ENCODE measurements at regions not wholly inside any gene's neighbourhood (a gene's known extent, or its start where the extent isn't known, plus 50 kb on each side); places are given as distances from the start of the nearest gene placed in this dataset.
A peak's percentile ranks its signal among the peaks of the same experiment; 100 is the strongest.
"Not testable (repeated sequence)": the region's sequence is repeated elsewhere in the genome, so short reads cannot be mapped to it uniquely, and the experiment has no call there.

DNA sequence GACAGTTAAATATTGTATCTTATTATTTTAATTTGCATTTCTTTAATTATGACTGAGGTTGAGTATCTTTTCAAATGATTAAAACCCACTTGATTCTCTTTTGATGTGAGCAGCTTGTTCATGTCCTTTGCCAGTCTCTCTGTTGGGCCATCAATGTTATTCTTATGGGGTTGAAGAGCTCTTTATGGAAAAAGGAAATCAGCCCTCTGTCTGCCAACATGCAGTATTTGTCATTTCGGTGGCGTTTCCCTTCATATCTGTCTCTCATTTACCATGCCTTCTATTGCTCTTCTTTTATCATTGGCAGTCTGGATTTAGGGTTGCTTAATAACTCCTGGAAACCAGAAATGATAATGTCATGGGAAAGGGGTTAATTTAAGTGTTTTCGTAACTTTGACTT lies 340.7 kb upstream of the DNAJC19 start:
- peak; percentile 47 for DNase-seq (ENCODE audit: low spot score)

DNA sequence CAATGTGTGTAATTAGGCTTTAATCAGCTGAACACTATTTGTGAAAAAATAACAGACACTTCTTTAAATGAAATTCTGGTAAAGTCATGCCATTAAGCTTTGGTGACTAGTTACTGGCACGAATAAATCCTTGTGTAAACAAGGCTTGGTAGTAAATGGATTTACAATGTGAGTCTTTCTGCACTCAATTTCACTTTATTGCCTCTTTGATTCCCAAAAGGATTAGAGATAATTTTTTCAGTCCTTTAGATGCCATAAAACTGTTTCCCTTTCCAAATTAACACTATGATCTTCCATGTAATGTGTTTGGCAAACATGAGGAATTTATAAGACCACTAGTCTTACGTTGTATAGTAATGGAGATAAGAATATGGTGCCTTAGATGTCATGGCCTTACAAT lies 339.5 kb upstream of the DNAJC19 start:
- DNase-seq (ENCODE audit: low spot score): peak; percentile 25

DNA sequence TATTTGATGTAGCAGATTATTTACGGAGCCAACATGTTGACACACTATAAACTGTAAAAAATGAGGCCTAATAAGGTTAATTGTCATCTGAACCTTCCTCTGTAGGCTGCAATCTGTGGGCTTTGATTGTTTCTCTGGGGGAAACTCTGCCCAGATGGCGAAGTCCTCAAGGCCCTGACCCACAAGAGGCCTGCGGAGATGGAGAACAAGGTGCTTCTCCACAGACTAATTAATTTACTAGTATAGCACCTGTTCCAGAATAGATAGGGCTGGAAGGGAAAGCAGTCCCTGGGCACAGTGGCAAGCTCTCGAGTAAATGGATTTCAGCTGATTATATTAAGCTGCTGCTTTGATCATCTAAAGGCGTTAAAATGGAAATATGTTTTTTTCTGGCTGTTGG lies 338.8 kb upstream of the DNAJC19 start:
- peak; percentile 24 for DNase-seq (ENCODE audit: low spot score)

DNA sequence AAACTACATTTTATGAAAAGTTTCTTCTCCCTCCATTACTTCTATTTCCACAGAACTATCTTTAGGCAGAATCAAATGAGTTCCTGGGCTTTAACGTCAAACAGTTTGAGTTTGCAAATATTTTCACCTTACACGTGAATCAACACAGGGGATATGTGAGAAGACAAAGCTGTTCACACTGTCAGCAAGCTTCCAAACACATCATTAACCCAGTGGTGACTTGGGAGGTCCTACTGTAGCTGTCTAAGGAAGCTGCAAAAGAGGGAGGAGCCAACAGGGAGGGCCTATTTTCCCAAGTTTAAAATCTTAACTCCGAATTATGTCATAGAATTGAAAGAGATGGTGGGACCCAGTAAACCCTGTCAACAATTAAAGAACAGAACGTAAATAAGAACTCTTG lies 337.8 kb upstream of the DNAJC19 start:
- peak; percentile 35 for DNase-seq (ENCODE audit: low spot score)

DNA sequence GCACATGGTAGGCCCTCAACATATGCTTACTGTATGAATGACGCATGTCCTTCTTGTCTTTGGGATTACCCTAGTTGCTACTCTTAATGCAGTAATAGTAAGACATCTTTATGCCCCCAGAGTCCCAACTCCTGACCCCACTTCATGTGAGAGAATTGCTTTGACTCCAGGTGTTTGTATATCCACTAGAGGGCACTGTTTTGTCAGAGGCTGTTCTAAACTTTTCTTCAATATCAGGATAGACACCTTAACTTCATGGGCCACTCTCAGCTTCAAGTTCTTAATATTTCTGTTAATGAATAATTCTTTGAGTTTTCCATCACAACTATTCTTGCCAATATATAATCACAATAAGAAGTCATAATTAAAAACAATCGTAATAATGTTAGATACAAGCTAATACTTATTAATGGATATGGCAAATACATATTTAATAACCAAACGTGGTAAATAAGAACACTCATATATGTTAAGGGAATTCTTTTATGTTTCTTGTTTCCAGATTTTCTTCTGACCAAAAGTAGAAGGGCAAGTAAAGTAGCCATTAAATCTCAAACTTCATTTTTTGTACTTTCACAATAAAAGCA lies 337.2 kb upstream of the DNAJC19 start:
- DNase-seq (ENCODE audit: low spot score): peak; percentile 81

DNA sequence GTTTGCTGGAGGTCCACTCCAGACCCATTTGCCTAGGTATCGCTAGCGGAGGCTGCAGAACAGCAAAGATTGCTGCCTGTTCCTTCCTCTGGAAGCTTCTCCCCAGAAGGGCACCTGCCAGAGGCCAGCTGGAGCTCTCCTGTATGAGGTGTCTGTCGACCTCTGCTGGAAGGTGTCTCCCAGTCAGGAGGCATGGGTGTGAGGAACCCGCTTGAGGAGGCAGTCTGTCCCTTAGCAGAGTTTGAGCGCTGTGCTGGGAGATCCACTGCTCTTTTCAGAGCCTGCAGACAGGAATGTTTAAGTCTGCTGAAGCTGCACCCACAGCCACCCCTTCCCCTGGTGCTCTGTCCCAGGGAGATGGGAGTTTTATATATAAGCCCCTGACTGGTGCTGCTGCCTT lies 335.0 kb upstream of the DNAJC19 start:
- not testable (repeated sequence) for DNase-seq (ENCODE audit: low spot score)

DNA sequence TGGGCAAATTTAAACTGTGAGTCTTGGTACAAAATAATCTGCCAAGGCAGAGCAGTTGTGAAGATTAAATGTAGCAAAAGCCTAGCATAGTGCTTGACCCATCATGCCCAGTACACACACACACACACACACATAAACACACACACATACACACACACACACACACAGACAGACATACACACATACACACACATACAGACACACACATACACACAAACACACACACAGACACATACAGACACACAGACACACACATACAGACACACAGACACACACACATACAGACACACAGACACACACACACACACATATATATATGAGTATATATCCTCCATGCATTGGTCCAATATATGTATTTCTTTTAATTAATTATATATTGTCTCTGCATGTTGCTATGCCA lies 328.8 kb upstream of the DNAJC19 start:
- no peak for DNase-seq (ENCODE audit: low spot score)

DNA sequence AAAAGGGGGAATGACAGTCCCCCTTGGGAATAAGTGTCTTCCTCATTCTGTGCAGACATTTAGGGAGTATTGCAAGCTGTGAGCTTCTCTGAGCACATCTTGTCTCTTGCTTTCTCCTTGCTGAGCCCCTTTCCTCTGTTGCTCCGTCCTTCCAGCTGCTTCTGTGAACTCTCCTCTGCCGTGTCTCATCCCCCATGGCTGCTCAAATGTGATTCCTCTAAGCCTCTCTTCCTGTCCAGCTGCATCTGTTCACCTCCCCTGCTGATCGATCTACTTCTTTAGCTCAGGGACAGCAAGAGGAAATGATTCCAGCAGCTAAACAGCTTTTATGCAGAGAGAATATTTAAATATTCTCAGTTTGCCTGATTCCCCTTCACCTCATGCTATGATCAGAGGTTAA lies 328.0 kb upstream of the DNAJC19 start:
- DNase-seq (ENCODE audit: low spot score): no peak

DNA sequence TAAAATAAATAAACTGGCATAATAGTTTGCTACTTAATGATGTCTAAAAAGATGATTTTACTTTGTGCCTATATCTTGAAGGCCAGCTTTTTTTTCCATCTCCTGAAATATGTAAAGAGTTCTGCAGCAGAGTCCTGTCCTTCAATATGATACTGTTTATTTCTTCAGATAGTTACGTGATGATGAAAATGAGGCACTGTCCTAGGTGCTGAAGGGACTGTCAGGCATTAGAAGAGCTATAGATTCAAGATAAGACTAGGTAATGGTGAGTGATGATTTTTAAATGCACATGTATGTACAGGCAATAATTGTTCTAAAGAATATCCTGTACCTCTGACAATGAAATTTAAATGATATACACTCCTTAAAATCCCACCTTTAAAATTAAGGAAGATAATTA lies 326.9 kb upstream of the DNAJC19 start:
- no peak for DNase-seq (ENCODE audit: low spot score)

DNA sequence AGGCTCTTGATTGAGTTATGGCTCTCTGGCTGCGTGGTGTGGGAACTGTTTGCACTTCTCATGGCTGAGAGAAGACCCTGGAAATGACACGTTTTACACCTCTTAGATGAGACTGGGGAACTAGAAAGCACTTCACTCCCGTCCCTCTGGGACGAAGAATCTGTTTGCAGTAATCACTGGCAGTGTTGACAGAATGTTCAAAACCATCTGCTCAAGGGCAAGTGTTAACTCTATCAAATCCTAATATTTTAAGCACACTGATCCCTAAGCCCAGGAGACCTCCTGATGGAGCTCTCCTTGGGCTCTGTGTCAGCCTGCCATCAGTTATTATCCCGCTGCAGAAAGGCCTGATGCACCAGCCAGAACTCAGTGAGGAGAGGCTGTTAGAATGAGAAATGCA lies 323.8 kb upstream of the DNAJC19 start:
- no peak for DNase-seq (ENCODE audit: low spot score)

DNA sequence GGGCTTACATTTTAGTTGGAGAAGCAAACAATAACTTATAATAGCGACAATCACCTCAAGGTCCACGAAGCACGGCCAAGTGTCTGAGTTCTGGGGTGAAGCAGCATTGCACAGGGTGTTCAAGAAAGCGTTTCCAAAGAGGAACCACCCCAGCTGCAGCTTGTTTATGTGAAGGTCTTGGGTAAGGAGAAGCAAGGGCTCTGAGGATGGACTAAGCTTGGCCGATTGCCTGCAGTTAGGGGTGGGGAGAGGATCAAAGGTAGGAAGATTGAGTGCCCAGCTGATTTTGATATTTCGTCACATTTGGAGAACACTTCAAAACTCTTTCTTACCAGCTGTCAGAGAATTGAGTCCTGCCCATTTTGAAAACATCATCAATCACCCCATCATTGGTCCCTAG lies 321.6 kb upstream of the DNAJC19 start:
- no peak for DNase-seq (ENCODE audit: low spot score)

DNA sequence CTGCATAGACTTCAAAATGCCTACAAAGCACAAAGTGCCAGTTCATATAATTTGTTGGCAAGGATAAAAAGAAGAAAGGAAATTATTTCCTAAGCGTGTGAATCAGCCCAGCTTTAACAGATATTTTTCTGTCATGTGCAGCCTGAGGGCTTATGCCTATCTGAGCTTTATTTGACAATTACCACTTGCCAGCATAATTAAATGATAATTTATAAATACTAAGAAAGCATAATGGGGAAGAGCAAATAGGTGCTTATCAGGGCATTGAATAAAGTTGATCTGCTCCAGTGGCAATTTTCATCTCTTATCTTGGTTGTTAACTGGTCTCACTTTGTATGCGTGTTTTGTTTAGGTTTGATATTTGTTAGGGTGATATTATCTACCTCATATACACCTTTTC lies 313.4 kb upstream of the DNAJC19 start:
- DNase-seq (ENCODE audit: low spot score): no peak

DNA sequence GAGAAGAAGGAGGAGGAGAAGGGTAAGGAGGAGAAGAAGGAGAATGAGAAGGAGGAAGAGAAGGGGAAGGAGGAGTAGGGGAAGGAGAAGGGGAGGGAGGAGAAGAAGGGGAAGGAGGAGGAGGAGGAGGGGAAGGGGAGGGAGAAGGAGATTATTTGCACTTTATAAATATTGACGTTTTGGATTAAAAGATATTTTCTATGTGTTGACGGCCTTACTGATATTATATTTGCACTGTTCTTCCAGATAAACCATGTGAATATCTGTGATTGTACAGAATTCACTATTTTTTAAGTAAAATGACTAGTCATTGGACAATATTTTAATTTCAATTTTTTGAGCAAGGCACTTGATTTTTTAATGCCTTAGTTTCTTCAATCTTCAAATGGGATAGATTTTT lies 310.5 kb upstream of the DNAJC19 start:
- no peak for DNase-seq (ENCODE audit: low spot score)

DNA sequence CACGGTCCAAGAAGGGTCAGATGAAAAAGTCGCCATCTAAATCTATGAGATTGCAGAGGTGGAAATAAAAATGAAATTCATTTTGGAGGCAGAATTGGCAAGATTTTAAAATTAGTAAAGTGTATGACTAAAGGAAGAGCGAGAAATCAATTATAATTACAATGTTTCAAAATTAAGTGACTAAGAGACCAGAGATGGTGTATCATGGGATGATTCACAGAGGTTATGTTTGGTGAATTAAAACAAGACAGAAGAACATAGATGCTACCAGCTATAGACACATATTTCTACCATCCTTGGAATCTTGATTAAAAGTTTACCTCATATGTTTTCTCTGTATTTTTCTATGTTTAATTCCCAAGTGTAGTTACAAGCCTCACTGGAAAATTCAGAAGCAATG lies 308.9 kb upstream of the DNAJC19 start:
- DNase-seq (ENCODE audit: low spot score): no peak

DNA sequence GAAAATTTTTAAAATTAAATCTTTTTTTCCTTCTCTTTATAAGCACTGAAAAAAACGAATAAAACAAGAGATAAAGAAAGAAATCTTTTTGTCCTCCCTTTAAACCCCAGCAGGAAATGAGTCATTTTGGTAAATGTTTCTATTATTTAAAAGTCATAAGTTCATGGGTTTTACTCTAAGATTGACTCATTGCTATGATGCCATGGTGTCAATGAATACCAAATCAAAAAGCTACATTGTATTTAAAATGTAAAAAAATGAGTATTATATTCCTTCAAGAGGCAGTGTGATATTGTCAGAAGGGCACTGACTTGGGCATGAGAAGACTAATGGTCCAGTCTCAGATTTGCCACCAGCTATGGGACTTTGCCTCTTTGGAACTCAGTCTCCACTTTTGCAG lies 303.4 kb upstream of the DNAJC19 start:
- DNase-seq (ENCODE audit: low spot score): no peak

DNA sequence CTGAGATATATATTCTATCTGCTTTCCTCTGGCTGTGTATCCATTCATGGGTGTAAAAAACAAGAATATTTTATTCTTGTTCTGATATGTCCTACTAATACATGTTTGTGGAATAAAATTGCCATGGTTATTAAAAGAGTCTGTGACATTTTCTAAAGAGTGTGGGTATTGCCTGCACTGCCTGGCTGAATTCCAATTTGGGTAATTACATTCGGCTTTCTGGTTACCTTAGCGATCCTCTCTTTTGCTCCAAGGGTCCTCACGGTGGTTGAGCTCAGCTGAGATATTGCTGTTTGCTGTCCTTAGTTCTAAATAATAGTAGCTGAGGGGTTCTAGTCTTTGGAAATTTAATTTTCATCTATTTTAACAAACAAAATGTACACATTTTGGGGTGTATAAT lies 301.4 kb upstream of the DNAJC19 start:
- no peak for DNase-seq (ENCODE audit: low spot score)

DNA sequence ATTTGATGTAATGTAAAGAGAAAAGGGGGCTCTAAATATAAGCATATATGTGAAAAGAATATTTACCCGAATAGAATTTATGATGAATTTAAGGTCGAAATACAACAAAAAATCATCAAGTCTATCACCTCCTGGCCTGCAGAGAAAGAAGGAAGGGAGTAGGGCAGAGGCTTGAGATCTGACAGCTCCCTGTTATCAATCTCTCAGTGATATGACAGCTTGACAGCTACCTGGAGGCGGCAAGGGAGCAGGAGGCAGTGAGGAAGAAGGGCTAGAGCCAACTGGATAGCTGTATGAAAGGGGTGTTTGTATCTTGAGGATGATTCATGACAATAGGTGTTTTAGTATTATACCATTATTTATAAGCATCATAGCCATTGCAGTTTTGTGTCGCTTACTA lies 299.8 kb upstream of the DNAJC19 start:
- no peak for DNase-seq (ENCODE audit: low spot score)

DNA sequence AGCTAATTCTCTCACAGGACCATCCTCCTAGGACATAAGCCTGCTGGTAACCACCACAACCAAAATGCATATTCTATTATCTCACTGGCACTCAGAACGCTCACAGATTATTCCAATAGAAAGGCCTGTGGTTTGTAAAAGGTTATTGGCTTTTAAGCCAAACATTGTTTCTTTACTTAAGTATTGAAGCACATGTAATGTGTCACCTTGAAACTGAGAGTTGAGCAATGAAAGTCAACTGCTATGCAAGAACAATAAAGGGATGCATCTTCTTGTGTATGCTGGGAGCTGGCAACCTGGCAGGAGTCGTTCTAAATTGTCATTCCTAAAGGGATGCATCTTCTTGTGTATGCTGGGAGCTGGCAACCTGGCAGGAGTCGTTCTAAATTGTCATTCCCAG lies 298.6 kb upstream of the DNAJC19 start:
- DNase-seq (ENCODE audit: low spot score): no peak

DNA sequence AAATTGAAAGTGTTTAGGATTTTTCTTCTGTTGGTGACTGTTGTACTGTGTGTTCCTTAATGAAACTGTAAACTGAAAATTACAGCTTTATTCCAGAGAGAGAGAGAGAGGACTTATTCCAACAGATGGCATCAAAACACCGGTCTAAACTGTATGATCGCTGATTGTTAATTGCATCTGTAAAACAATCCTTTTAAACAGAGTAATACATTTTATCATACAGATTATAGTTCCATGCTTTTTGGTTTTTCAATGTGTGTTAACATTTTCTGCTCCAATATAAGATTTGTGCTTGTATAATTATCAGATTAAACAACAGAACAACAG lies 289.7 kb upstream of the DNAJC19 start:
- peak; percentile 57 for DNase-seq (ENCODE audit: low spot score)

DNA sequence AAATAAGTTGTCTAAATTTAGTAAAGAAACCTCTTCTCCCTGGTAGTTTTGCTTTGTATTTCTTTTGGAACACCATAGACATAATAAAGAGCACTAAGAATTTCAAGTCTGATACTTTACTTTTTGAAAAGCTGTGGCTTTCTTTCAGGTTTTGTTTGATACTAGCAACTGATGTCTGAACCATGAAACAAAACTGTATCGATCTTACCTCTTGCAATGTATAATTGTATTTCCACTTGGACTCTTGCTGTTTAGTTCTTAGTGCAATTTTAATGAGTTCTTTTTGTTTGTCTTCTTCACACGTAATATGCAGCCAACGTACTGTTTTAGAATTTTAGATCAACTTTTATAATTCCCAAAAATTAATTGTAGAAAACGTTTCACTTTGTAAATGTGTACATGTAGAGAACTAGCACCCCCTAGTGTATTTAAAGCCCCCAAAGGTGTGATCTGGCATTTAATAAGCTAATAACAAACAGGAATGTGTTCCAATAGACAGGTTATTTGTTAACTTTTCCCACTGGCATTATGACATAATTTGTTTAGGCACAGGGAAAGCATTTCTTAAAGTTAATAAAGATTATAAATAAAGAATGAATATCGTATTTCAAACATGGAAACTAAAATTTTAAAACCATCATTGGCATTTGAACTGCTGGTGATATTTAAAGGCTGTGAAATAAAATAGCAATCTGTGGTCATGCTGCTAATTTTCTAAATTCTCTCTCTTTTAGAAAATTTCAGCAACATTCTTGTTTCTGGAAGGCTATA lies 289.1 kb upstream of the DNAJC19 start:
- peak; percentile 30 for DNase-seq (ENCODE audit: low spot score)

DNA sequence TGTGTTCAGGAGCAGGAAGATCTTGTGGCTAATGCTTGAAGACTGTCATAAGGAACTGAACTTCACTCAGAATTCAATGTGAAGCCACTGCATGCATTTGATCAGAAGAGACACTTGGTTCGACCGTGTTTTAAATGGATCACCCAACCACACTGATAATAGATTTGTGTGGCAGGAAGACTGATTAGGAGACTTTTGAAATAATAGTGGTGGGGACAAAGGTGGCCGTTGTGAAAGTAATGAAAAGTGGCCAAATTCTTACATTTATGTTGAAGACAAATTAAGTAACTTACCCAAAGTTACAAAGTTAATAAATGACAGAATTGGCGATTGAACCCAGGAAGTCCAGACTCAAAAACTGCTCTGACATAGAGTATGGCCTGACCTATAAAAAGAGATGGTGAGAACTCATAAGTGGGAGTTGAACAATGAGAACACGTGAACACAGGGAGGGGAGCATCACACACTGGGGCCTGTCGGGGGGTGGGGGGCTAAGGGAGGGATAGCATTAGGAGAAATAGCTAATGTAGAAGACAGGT lies 286.9 kb upstream of the DNAJC19 start:
- no peak for DNase-seq (ENCODE audit: low spot score)

DNA sequence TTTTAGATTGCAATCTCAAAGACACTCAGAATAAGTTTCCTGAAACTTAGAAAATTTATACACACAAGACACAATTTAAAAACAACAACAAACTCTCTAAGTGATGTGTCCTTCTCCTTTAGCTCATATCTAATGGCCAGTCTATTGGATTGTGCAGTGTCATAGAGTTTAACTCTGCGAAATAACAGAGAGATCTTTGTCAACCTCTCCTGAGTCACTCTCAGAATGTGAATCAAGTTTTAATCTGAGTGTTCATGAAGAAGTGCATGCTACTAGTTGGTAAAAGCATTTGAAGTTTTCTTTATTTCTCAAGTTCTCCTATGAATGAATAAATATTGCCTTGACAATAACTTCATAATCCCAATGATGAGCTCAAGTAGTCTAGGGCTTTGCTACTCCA lies 284.5 kb upstream of the DNAJC19 start:
- peak; percentile 21 for DNase-seq (ENCODE audit: low spot score)

DNA sequence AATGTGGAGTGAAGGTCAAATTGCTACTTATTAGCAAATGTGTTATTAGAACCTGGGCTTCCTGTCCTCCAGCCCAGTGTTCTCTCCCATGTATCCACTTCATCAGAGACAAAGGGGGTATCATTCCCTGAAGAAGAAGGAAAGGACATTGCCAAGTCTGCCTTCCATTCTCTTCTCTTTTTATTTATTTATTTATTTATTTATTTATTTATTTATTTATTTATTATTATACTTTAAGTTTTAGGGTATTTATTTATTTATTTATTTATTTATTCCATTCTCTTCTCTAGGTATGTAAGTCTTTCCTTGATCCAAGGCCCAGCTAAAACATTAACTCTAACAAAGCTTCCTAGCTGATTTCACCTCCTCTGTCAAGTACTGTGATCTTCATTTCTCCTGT lies 277.8 kb upstream of the DNAJC19 start:
- no peak for DNase-seq (ENCODE audit: low spot score)

DNA sequence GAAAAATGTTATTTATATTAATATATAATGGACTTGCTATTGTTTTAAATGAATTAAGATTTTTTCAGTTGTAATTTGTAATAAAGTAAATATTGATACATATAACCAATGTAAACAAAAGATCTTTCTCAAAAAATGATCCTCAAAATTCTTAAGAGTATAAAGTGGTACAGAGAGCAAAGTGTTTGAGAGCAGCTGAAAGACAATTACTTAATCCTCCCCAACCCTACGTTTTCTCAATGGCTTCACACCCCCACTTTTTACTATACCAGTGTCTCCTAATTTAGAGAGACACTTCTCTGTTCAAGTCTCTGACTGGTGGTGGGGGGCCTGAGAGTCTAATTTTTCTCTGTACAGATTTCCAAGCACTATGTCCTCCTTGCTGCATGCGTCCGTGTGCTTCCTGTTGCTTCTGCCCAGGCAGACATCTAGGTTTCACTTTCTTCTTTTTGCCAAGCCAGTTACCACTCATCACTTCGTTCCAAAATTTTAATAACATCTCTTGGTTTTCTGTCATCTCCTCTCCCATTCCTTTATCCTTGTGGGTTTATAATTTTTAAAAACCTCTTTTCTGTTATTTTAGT lies 276.3 kb upstream of the DNAJC19 start:
- peak; percentile 31 for DNase-seq (ENCODE audit: low spot score)

All from globus pallidus (tissue), 1 donor.